H7 (cell line): ENCODE measurements at regions not wholly inside any gene's neighbourhood (a gene's known extent, or its start where the extent isn't known, plus 50 kb on each side); places are given as distances from the start of the nearest gene placed in this dataset.
"Not testable (repeated sequence)": the region's sequence is repeated elsewhere in the genome, so short reads cannot be mapped to it uniquely, and the experiment has no call there.

Source experiments
- DNase-seq: peaks from one replicate; pipeline ENCODE4 v3.0.0; 2012
- H3K27me3 ChIP-seq: 2 replicates; pipeline ENCODE4 v1.6.0; 2011; ENCODE audit warnings: mild to moderate bottlenecking, low read length; ENCODE audit not compliant: control insufficient read depth, insufficient read depth
- H3K36me3 ChIP-seq: replicated peaks from 2 replicates; pipeline ENCODE4 v1.5.1; 2011; ENCODE audit warnings: low read length; ENCODE audit not compliant: control insufficient read depth, insufficient read depth
- H3K4me3 ChIP-seq: 2 replicates; pipeline ENCODE4 v1.5.1; 2011; ENCODE audit warnings: low read depth, mild to moderate bottlenecking, control low read depth, low read length, moderate library complexity; ENCODE audit not compliant: insufficient read depth

- not testable (repeated sequence) for H3K4me3 ChIP-seq, H3K27me3 ChIP-seq, H3K36me3 ChIP-seq, DNase-seq
These were observed 220.1 kb downstream of the ATP6V0E2 start for GRCh38 chr7:150093897-150094296.

- not testable (repeated sequence) for DNase-seq, H3K27me3 ChIP-seq, H3K4me3 ChIP-seq, H3K36me3 ChIP-seq
These were observed 222.6 kb downstream of the ATP6V0E2 start for GRCh38 chr7:150096213-150096994.

- not testable (repeated sequence) for DNase-seq, H3K36me3 ChIP-seq, H3K4me3 ChIP-seq, H3K27me3 ChIP-seq
These were observed 224.6 kb upstream of the LRRC61 start for GRCh38 chr7:150098592-150098991.

GRCh38 chr7:150101282-150101681 is 221.9 kb upstream of the LRRC61 start:
- DNase-seq, H3K27me3 ChIP-seq, H3K4me3 ChIP-seq, H3K36me3 ChIP-seq: not testable (repeated sequence)

- not testable (repeated sequence) for H3K27me3 ChIP-seq, H3K36me3 ChIP-seq, H3K4me3 ChIP-seq, DNase-seq
These were observed 215.9 kb upstream of the LRRC61 start for GRCh38 chr7:150107283-150107682.

- not testable (repeated sequence) for DNase-seq, H3K36me3 ChIP-seq, H3K4me3 ChIP-seq, H3K27me3 ChIP-seq
These were observed 212.8 kb upstream of the LRRC61 start for GRCh38 chr7:150110375-150110820.

- not testable (repeated sequence) for H3K27me3 ChIP-seq, H3K36me3 ChIP-seq, H3K4me3 ChIP-seq
- DNase-seq, result peak; percentile 42
These were observed 212.3 kb upstream of the LRRC61 start for GRCh38 chr7:150110882-150111281.

- not testable (repeated sequence) for DNase-seq, H3K4me3 ChIP-seq
These were observed 211.6 kb upstream of the LRRC61 start for GRCh38 chr7:150111373-150112139.

GRCh38 chr7:150113301-150113700 is 209.9 kb upstream of the LRRC61 start:
- not testable (repeated sequence) for H3K36me3 ChIP-seq, DNase-seq

More at GRCh38 chr7:150111373-150112139, 211.6 kb upstream of the LRRC61 start:
- not testable (repeated sequence) for H3K27me3 ChIP-seq, H3K36me3 ChIP-seq

GRCh38 chr7:150114591-150114990 is 208.6 kb upstream of the LRRC61 start:
- not testable (repeated sequence) for H3K4me3 ChIP-seq, DNase-seq, H3K27me3 ChIP-seq, H3K36me3 ChIP-seq

More at GRCh38 chr7:150113301-150113700, 209.9 kb upstream of the LRRC61 start:
- H3K27me3 ChIP-seq, H3K4me3 ChIP-seq: not testable (repeated sequence)

GRCh38 chr7:150119966-150120365 is 203.2 kb upstream of the LRRC61 start:
- DNase-seq, H3K4me3 ChIP-seq, H3K27me3 ChIP-seq, H3K36me3 ChIP-seq: not testable (repeated sequence)

GRCh38 chr7:150125831-150126230 is 197.3 kb upstream of the LRRC61 start:
- not testable (repeated sequence) for H3K36me3 ChIP-seq, H3K27me3 ChIP-seq, H3K4me3 ChIP-seq, DNase-seq

- H3K36me3 ChIP-seq, H3K4me3 ChIP-seq, DNase-seq, H3K27me3 ChIP-seq: not testable (repeated sequence)
These were observed 188.7 kb upstream of the LRRC61 start for GRCh38 chr7:150134451-150134850.

- not testable (repeated sequence) for H3K27me3 ChIP-seq, DNase-seq, H3K36me3 ChIP-seq, H3K4me3 ChIP-seq
These were observed 187.4 kb upstream of the LRRC61 start for GRCh38 chr7:150135620-150136190.

GRCh38 chr7:150139840-150140239 is 183.3 kb upstream of the LRRC61 start:
- not testable (repeated sequence) for H3K4me3 ChIP-seq, H3K36me3 ChIP-seq, H3K27me3 ChIP-seq, DNase-seq
